ENCODE measurements at regions not wholly inside any gene's neighbourhood (a gene's known extent, or its start where the extent isn't known, plus 50 kb on each side); places are given as distances from the start of the nearest gene placed in this dataset.

DNA sequence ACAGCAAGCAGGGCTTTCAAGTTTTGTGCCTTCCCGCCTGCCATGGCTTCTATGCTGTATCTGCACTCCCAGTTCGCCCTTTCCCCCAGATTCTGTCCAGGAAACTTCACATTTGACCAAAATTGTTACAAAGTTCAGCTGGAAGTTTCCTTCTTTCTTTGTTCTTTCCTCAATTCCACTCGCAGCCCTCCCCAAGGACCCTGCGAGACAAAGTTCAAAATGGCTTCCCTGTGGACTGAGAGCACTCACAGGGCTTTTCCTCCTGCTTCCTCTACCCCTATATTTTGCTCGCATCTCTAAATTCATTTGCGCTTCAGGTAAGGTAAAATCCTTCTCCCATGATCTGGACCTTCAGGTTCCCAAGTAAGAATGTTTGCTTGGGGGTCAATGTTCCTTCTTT is 1348.4 kb upstream of the B3GALT2 start:
- no peak for DNase-seq (ENCODE audit: low read depth)

DNA sequence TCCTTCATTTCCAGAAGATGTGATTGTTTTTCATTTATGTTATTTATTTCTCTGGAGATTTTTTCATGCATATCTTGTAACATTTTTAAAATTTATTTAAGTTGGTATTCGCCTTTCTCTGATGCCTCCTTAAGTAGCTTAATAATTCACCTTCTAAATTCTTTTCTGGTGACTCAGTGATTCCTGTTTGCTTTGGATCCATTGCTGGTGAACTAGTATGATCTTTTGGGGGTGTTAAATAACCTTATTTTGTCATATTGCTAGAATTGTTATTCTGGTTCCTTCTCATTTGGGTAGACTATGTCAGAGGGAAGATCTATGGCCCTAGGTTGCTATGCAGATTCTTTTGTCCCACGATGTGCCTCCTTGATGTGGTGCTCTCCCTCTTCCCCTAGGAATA is 1347.2 kb upstream of the B3GALT2 start:
- no peak for DNase-seq (ENCODE audit: low read depth)

DNA sequence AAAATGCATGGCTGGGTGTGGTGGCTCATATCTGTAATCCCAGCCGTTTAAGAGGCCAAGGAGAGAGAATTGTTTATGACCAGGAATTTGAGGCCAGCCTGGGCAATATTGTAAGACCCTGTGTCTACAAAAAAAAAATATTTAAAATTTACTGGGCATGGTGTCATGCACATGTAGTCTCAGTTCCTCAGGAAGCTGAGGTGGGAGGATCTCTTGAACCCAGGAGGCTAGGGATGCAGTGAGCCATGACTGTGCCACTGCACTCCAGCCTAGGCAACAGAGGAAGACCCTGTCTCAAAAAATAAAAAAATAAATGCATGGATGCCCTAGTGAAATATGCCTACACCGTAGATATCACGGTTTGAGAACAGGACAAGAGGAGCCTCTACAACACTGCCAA is 1331.2 kb upstream of the B3GALT2 start:
- DNase-seq (ENCODE audit: low read depth), result no peak

DNA sequence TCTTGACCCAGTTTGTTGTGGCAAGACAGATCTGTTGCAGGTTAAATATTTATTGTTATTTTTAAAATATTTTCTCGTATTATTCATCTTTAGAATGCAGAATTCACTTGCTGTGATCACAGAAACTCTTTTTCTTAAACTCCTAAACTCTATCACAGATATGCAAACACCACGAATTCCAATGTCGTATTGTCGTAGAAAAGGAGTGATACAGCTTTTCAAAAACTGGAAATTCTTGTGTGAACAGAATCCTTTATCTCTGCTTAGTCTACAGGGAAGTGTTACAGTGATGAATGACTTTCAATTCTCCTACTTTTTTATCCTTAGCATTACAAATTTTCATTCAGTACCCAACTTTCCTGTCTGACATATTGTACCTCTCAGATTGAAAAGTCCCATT is 1329.5 kb upstream of the B3GALT2 start:
- DNase-seq (ENCODE audit: low read depth), result no peak

DNA sequence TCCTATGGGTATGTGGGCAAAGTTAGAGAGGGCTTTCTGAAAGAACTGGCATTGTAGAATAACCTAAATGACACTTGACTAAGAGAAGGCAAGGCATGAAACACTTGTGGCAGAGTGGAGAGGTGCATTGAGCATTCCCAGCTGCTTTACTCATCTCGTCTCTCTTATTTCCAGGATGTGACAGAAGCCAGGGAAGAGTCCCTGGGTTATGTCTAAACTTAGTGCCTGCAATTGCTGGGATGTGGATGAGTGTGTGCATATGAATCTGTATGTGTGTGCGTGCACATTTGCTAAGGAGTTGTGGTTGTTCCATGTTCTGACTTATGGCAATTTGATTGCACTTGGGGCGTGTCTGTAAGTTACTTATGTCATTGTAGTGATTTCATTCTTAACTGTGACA is 1326.5 kb upstream of the B3GALT2 start:
- no peak for DNase-seq (ENCODE audit: low read depth)

DNA sequence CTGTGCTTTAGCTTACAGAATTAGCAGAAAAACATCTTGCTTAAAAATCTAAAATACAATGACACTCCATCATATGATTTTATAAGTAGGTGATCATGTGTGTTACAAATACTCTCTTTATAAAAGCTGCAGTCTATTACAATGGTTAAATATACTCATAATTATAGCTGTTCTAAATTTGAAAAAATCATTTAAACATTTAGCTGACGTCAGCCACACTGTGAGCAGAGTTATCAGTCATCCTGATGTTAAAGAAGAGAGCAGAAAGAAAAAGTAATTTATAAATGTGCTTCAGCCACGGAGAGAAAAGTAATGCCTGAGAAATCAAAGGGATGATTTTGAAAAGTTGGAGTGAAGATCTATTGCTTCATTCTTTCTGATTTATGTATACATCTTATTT is 1325.9 kb upstream of the B3GALT2 start:
- DNase-seq (ENCODE audit: low read depth), result no peak

DNA sequence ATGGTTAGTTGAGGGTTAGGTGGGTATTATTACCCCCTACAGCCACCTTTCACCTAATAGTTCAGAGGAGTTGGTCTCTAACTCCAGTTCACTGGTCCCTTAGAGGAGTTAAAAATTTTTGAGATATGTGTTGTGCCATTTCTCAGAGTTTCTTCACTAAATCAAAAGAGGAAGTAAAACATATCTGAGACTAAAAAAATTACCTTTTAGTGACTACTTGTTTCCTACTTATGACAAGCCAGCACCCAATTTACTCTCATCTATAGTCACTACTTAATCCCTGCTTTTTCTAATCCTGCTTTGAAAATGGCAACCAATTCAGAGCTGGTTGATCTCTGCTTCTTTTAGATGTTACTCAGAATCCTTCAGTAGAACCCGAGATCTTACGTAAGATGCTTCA is 1316.8 kb upstream of the B3GALT2 start:
- DNase-seq (ENCODE audit: low read depth), result no peak

DNA sequence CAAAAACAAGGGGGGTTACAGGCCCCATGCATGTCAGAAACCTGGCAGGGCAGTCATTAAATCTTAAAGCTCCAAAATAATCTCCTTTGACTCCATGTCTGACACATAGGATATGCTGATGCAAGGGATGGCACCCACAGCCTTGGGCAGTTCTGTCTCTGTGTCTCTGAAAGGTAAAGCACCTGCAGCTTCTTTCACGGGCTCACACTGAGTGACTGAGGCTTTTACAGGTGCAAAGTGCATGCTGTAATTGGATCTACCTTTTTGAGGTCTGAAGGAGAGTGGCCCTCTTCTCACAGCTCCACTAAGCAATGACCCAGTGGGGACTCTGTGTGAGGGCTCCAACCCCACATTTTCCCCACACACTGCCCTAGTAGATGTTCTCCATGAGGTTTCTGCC is 1309.0 kb upstream of the B3GALT2 start:
- no peak for DNase-seq (ENCODE audit: low read depth)

DNA sequence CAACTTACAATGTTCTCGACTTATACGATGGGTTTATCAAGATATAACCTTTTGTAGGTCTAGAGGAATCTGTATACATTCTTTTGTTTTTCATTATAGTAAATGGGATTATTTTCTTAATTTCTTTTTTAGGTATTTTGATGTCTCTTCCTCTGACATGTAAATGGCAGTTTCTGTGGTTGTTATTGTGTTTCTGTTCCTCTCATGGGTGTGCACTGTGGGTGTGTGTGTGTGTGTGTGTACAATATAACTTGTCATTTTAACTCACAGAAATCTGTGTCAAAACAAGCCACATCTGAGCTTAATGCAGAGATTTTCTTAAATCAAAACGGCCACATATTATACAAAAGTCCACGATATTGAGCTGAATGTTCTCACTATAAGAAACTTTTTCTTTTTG is 1300.8 kb upstream of the B3GALT2 start:
- DNase-seq (ENCODE audit: low read depth), result no peak

DNA sequence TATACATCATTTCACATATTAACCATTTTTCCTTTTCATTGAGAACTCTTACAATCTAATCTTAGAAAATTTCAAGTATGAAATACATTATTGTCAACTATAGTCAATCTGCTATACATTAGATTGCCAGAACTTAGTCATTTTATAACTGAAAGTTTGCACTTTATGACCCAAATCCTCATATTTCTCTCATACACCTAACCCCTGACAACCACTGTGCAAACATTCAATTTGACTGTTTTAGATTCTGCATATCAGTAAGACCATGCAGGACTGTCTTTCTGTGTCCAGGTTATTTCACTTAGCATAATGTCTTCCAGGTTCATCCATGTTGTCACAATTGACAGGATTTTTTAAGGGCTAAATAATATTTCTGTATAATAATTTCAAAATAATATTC is 1299.0 kb upstream of the B3GALT2 start:
- no peak for DNase-seq (ENCODE audit: low read depth)

DNA sequence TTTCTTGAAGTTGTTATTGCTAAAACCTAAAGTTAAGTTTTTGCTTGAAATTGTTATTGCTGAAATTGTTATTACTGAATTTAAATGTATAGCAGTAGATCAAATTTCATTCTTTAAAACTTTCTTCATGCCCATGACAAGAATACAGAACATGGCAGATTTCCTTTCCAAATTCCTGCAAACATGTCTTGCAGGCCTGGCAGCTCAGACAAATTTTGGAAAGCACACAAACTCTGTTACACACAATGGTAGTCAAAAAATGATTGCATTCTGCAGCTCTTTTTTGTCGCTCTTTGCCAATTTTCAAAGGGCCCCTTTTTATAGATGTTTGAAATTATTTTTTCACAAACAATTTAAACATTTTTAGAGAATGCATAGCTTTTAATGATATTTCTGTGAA is 1292.3 kb upstream of the B3GALT2 start:
- no peak for DNase-seq (ENCODE audit: low read depth)

DNA sequence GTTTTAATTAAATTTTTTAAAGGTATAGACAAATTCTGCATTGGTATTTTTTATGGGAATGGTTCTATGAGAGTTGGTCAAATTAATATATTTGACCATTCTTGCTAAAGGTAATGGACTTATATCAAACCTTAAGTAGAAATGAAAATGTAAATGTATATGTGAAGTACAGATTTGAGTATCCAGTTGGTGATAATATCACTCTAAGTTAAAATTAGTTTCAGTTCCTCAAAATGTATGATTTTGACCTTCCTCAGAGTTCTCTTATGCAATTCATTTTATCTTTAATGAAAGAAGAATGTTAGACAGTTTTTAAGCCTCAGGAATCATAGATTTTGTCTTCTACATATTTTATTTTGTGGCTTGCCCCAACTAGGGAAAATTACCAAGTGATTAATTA is 1291.5 kb upstream of the B3GALT2 start:
- no peak for DNase-seq (ENCODE audit: low read depth)

DNA sequence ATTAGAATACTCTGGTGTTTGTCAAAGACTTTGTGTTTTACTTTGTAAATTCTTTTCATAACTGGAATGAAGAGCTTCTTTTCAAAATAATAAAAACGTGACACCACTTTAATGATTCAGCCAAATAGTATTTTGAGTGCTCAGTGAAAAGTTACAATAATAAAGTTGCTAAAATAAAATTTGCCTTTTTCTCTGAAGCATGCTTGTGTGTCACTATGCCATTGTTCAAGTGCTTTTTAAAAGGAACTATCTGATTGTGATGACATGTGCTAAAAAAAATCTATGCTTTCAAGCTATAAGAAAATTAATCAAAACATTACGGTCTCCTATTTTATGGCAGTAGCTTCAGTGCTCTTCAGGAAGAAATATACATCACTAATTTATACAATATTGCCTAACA is 1290.5 kb upstream of the B3GALT2 start:
- DNase-seq (ENCODE audit: low read depth), result no peak

DNA sequence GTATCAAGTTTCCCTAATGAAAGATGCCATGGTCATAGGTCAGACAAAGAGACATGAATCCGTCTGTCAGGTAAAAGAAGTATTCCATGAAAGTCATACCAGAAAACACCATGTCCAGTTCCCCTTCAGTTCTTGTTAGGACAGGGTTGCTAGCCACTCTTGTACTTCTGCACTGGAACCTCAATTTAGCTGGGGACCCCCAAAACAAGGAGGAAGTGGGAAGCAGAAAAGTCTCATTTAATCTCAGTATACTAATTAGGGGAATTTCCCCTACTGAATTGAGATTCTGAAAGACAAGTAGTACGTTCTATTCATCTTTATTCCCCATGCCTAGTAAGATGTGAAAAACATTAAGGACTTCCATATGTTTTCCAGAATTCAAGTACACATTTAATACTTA is 1289.9 kb upstream of the B3GALT2 start:
- no peak for DNase-seq (ENCODE audit: low read depth)

DNA sequence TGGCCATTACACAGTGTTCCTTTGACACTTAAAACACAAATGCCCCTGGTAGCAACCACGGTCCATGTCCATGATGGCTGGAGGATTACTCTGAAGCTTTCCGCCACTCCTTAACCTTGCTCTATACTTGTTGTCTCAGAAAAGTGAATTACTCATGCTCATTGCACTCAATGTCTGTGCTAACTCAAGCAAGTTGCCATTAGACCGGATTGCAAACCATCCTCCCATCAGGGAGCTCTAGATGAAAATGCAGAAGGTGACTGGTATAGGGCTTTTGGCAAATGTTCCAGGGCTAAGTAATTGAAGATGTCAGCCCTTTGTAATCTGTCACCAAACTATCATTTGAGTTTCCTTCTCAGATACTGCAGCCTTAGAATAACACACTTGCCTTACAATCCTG is 1288.3 kb upstream of the B3GALT2 start:
- no peak for DNase-seq (ENCODE audit: low read depth)

DNA sequence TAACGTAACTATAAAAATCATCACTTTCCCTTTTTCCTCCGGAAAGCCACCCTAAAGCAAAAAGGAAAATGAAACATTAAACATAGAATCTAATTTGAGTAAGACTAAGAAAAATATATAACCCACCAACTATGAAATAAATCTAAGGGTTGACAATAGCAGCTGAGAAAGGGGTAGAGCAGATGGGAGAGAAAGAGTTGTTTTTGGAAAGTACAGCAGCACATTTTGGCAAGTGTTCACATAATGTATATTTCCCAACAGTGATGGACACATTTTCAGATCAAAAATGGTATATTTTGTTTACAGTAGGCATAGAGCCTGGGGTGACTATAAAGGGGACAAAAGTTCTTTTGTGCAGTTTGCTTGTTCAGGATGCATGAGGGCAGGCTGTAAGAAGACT is 1287.4 kb upstream of the B3GALT2 start:
- no peak for DNase-seq (ENCODE audit: low read depth)

DNA sequence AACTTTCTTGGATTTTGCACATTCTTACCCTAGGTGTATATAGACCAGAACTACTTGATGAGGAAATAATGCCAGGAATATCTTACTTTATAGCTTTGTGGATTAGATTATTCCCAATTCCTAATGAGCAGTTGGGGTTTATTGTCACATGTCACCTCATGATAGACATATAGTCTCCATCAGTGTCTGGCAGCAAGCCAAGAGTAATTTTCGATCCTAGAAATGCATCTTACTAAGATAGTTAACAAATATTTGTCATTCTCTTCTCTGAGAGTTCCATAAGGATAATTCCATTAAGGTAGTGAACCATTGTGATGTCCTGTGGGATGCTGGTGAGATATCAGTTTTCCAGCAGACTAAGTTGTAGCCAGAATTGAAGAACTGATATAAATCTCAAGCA is 1282.9 kb upstream of the B3GALT2 start:
- DNase-seq (ENCODE audit: low read depth), result no peak

DNA sequence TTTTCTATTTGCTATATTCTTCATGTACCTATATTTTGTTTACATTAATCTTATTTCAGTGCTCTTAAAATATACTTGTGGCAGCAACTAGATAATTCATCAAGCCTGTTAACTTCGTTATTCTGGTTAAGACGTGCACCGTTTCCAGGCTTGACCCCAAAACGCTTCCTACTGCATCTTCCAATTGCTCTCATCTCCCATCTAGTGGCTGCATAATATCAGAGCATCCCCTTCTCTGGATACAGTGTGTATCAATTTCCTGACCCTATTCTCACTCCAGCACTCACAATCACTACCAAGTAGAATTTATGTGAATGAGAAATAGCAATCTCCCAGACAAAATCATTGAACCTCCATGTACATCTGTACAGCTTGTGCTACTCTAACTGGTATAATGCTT is 1280.3 kb upstream of the B3GALT2 start:
- no peak for DNase-seq (ENCODE audit: low read depth)

DNA sequence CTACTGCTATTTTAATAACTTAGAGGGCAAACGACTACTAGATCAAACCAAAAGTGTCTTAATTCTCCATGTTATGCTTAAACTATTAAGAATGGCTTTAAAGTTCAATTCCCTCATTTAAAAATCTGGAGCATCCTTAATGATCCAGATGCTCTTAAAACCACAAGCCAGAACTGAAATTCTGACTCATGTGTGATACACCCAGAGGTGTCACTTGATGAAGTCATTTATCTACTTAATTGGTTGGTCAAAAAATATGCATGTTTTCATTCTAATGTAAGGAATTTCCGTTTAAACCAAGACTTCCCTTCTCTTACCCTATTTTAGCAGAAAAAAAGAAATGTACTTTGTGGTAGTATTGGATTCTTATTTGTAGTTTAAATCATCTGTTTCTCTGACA is 1261.2 kb upstream of the B3GALT2 start:
- no peak for DNase-seq (ENCODE audit: low read depth)

DNA sequence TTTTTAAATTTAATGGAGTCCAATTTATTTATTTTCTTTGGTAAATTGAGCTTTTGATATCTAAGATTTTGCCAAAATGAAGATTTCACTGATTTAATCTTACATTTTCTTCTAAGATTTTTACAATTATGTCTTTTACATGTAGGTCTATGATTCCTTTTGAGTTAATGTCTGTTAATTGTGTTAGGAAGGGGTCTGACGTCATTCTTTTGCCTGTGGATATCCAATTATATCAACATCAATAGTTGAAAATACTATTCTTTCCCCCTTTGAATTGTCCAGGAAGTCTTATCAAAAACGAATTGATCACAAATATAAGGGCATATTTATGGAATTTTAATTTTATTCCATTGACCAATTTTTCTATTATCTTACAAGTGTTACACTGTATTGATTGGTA is 1258.8 kb upstream of the B3GALT2 start:
- no peak for DNase-seq (ENCODE audit: low read depth)

DNA sequence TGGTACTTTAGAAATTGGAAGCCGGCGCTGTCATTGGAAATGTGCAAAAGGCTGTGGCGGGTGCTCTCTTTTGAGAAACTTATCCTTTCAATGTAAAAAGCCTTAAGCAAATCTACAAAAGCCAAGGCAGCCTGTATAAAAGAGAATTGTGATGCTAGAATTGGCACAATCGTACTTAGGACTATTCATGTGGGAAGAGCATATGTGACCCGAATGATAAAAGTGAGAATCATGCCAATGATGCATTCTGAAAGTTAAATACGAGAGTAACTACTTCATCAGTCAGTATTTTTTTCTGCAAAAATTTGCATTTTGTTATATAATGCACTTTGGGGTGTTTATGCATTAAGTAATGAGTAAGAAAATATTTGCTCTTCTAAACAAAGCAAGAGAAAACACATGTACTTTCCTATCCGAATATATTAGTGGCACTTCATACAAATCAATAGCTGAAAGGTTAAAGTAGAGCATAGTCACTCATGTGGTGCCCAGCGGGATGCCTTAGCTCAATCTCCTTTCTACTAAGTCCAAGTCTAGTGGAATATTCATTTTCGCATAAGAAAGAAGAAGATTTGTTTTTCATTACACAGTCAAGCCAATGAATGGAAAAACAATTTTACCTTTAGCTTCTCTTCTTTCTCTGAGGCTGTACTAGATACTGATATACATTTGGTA is 1256.6 kb upstream of the B3GALT2 start:
- no peak for DNase-seq (ENCODE audit: low read depth)

DNA sequence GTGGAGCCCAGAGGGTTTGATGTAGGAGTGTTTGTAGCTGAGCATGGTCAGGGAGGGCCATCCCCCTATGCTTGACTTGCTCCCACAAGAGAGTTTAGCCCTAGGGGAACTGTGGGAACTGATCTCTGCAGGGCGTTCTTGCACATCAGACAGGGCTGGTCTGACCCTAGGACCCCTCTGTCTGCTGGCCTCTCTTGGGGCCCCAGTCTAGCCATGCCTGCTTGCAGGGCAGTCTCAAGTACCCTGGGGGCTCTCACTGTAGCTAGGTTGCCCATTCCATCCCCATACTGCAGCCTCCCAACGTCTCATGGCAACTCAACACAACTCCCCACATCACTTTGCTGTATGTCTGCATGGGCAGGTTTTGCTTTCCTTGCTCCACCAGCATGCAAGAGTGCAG is 1250.7 kb upstream of the B3GALT2 start:
- no peak for DNase-seq (ENCODE audit: low read depth)

DNA sequence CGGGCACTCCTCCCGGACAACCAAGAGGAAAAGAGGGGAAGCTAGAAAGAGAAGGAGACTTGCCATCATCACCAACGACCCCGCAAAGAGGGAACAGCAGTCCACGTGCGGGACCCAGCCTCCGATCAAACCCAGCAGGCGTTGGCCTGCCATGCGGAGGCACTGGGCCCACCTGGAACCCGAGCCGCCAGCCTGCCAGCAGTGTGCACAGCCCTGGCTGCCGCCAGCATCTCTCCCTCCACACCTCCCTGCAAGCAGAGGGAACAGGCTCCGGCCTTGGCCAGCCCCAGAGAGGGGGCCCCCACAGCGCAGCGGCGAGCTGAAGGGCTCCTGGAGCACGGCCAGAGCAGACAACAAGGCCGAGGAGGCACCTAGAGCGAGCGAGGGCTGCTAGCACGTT is 1244.7 kb upstream of the B3GALT2 start:
- DNase-seq (ENCODE audit: low read depth), result no peak

DNA sequence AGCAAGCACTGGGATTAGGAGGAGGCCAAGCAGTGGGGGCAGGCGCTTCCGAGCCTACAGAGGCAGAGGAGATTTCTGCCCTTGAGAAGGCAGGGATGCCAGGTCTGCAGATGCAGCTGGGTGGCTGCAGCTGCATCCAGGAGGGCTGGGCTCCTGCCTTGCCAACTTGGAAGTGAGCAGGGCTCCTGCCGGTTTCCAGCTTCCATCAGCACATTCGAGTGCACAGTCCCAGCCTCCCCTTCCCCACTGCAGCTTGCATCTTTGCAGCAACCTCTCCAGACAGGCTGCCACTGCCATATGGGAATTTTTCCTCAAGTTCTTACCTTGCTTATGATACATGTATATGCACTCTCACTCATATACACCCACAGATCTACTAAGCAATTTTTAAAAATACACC is 1234.3 kb upstream of the B3GALT2 start:
- DNase-seq (ENCODE audit: low read depth), result no peak

DNA sequence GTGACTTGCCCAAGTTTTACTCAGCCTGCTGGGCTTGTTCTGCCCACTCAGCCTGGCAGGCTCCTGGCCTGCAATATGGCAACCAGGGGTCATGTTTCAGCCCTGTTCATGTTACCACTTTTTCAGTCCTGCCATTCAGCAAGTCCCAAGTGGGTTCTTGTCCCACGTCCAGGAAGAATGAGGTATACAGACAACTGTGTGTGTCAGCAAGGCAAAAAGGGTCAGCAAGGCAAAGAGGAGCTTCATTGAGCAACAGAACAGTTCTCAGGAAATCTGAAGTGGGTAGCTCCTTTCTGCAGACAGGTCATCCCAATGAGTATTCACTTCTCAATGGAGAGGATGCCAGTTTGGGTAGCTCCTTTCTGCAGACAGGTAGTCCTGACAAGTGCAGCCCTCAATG is 1233.3 kb upstream of the B3GALT2 start:
- DNase-seq (ENCODE audit: low read depth), result no peak
